HK-2 (cell line): ENCODE measurements at regions not wholly inside any gene's neighbourhood (a gene's known extent, or its start where the extent isn't known, plus 50 kb on each side); places are given as distances from the start of the nearest gene placed in this dataset.
"Not testable (repeated sequence)": the region's sequence is repeated elsewhere in the genome, so short reads cannot be mapped to it uniquely, and the experiment has no call there.

ENCODE experiments used
- DNase-seq: peaks from one replicate; pipeline ENCODE4 v3.0.0-alpha.2; 2018; ENCODE audit not compliant: unreplicated experiment

- DNase-seq = no peak
Measured at GRCh38 chr13:32828711-32829110, 187.5 kb upstream of the KL start.

- DNase-seq = peak; percentile 13
Measured at GRCh38 chr13:32829269-32829668, 187.0 kb upstream of the KL start.

- peak; percentile 76 for DNase-seq
Measured at GRCh38 chr13:32829676-32830335, 186.4 kb upstream of the KL start.

GRCh38 chr13:32830336-32831031 lies 185.7 kb upstream of the KL start:
- no peak for DNase-seq

GRCh38 chr13:32837307-32837972 lies 178.8 kb upstream of the KL start:
- DNase-seq = no peak

- no peak for DNase-seq
Measured at GRCh38 chr13:32837973-32838927, 178.0 kb upstream of the KL start.

GRCh38 chr13:32838945-32839344 lies 177.3 kb upstream of the KL start:
- no peak for DNase-seq

- no peak for DNase-seq
Measured at GRCh38 chr13:32840113-32840512, 176.1 kb upstream of the KL start.

- DNase-seq = no peak
Measured at GRCh38 chr13:32840989-32841713, 175.1 kb upstream of the KL start.

GRCh38 chr13:32845952-32846950 lies 170.0 kb upstream of the KL start:
- DNase-seq = no peak

GRCh38 chr13:32847976-32848375 lies 168.2 kb upstream of the KL start:
- not testable (repeated sequence) for DNase-seq

- DNase-seq = no peak
Measured at GRCh38 chr13:32849369-32849768, 166.9 kb upstream of the KL start.

- DNase-seq = no peak
Measured at GRCh38 chr13:32850316-32851052, 165.7 kb upstream of the KL start.

- DNase-seq = no peak
Measured at GRCh38 chr13:32851083-32852069, 164.8 kb upstream of the KL start.

GRCh38 chr13:32852526-32852925 lies 163.7 kb upstream of the KL start:
- DNase-seq = no peak

- DNase-seq = no peak
Measured at GRCh38 chr13:32857077-32857476, 159.1 kb upstream of the KL start.

GRCh38 chr13:32857689-32858088 lies 158.5 kb upstream of the KL start:
- no peak for DNase-seq

GRCh38 chr13:32859707-32860292 lies 156.4 kb upstream of the KL start:
- no peak for DNase-seq
